Liver (tissue), 7 donors: ENCODE measurements at regions not wholly inside any gene's neighbourhood (a gene's known extent, or its start where the extent isn't known, plus 50 kb on each side); places are given as distances from the start of the nearest gene placed in this dataset.

ENCODE experiments used
- DNase-seq: peaks from one replicate; pipeline ENCODE4 v3.0.0-alpha.2; 2017; ENCODE audit warnings: low spot score
- H3K27ac ChIP-seq, 2 donors: one replicate each; pipeline ENCODE4 v1.7.0; 2013; ENCODE audit warnings: inconsistent platforms in 2 of 2, low read length in 2 of 2, control low read depth in 1 of 2, low read depth in 1 of 2, mild to moderate bottlenecking in 1 of 2
- H3K27me3 ChIP-seq, 4 donors: one replicate each; pipeline versions ENCODE4 v1.6.1 to v1.7.0; 2013; ENCODE audit warnings: low read length in 3 of 4, inconsistent platforms in 1 of 4, mild to moderate bottlenecking in 1 of 4, moderate library complexity in 1 of 4; ENCODE audit not compliant: control insufficient read depth in 4 of 4, insufficient read depth in 4 of 4
- H3K36me3 ChIP-seq, 4 donors: one replicate each; pipeline versions ENCODE4 v1.6.1 to v1.7.0; 2013; ENCODE audit warnings: low read length in 3 of 4, mild to moderate bottlenecking in 3 of 4, low read depth in 1 of 4, moderate library complexity in 1 of 4; ENCODE audit not compliant: control insufficient read depth in 4 of 4, insufficient read depth in 3 of 4
- H3K4me1 ChIP-seq, 4 donors: one replicate each; pipeline versions ENCODE4 v1.6.1 to v1.7.0; 2013; ENCODE audit warnings: low read length in 3 of 4, mild to moderate bottlenecking in 3 of 4, moderate library complexity in 1 of 4; ENCODE audit not compliant: control insufficient read depth in 4 of 4, insufficient read depth in 4 of 4
- H3K4me3 ChIP-seq, 3 donors: one replicate each; pipeline versions ENCODE4 v1.6.1 to v1.7.0; 2013; ENCODE audit warnings: low read length in 3 of 3, control low read depth in 1 of 3, low read depth in 1 of 3, mild to moderate bottlenecking in 1 of 3
- H3K9ac ChIP-seq, 2 donors: one replicate each; pipeline ENCODE4 v1.7.0; 2013; ENCODE audit warnings: low read length in 2 of 2, mild to moderate bottlenecking in 2 of 2, moderate library complexity in 2 of 2, control low read depth in 1 of 2, low read depth in 1 of 2
- H3K9me3 ChIP-seq, 4 donors: one replicate each; pipeline versions ENCODE4 v1.6.1 to v1.7.0; 2013; ENCODE audit warnings: low read length in 3 of 4; ENCODE audit not compliant: control insufficient read depth in 4 of 4
- FOXA1 ChIP-seq: IDR thresholded peaks from 2 replicates; pipeline ENCODE4 v1.6.1; 2016; ENCODE audit warnings: antibody characterized with exemption
- FOXA2 ChIP-seq: IDR thresholded peaks from 2 replicates; pipeline ENCODE4 v1.6.1; 2016; ENCODE audit warnings: antibody characterized with exemption
- GABPA ChIP-seq, 2 donors: IDR thresholded peaks in 1 of 2; conservative IDR thresholded peaks in 1 of 2; 2 replicates each; pipeline ENCODE4 v1.6.1; 2016; ENCODE audit warnings: antibody characterized with exemption in 2 of 2, mild to moderate bottlenecking in 1 of 2, moderate library complexity in 1 of 2
- HNF4A ChIP-seq, 2 donors: conservative IDR thresholded peaks; 2 replicates each; pipeline ENCODE4 v1.6.1; 2016; ENCODE audit warnings: antibody characterized with exemption in 2 of 2, mild to moderate bottlenecking in 2 of 2
- HNF4G ChIP-seq: IDR thresholded peaks from 2 replicates; pipeline ENCODE4 v1.6.1; 2016; ENCODE audit warnings: antibody characterized with exemption
- RAD21 ChIP-seq, 2 donors: IDR thresholded peaks; 2 replicates each; pipeline ENCODE4 v1.6.1; 2016; ENCODE audit warnings: antibody characterized with exemption in 2 of 2, mild to moderate bottlenecking in 2 of 2
- RXRA ChIP-seq, 2 donors: IDR thresholded peaks; 2 replicates each; pipeline ENCODE4 v1.6.1; 2017 to 2018; ENCODE audit warnings: antibody characterized with exemption in 2 of 2, mild to moderate bottlenecking in 1 of 2
- SP1 ChIP-seq: IDR thresholded peaks from 2 replicates; pipeline ENCODE4 v1.6.1; 2018; ENCODE audit warnings: antibody characterized with exemption, mild to moderate bottlenecking
- YY1 ChIP-seq: IDR thresholded peaks from 2 replicates; pipeline ENCODE4 v1.6.1; 2016; ENCODE audit warnings: antibody characterized with exemption, mild to moderate bottlenecking
- WGBS: extraction: QIAGEN DNeasy Blood & Tissue Kit; methylation state at CpG from one replicate; pipeline ENCODE4 v1.1.7; 2013; 5-methylcytosine and 5-hydroxymethylcytosine counted together
- TF ChIP-seq, protein P1 (sequence below): IDR thresholded peaks from 2 replicates; pipeline ENCODE4 v1.6.1; 2016; ENCODE audit warnings: antibody characterized with exemption
- TF ChIP-seq, protein P2 (sequence below): IDR thresholded peaks from 2 replicates; pipeline ENCODE4 v1.6.1; 2016; ENCODE audit warnings: antibody characterized with exemption
- donor health status: healthy.
- donor health status: healthy.
- donor health status: healthy.
- donor health status: healthy.

DNA sequence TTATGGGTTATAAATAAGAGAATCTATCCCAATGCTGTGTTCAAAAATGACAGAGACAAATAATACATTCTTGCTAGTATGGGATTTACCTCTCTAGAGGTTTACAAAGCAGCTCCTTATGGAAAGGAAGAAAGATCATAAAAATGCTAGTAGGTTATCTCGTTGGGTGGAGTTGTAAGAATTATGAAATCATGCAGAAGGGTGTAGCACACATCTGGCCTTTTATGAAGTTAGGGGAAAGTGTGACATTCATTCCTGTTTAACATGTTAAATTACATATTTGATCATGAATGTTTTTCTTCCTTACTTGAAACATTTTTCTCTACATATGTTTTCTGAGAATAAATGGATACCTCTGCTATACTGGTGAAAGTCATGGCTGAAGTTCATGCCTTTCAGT is 414.2 kb downstream of the SH3GL2 start:
- no peak overlapping the region for H3K4me3 ChIP-seq
- no peaks in the 10 kb centered on the region for H3K9me3 ChIP-seq
- H3K4me1 ChIP-seq: peaks cover 0 to 12% (median 4%) of the 10 kb centered on the region in 4 donors
- H3K27me3 ChIP-seq: no peaks in the 10 kb centered on the region
- no peak overlapping the region for H3K9ac ChIP-seq
- no peak overlapping the region for H3K27ac ChIP-seq
- WGBS: 78% methylated on average over 1 of the region's 1 CpG
- H3K36me3 ChIP-seq: no peaks in the 10 kb centered on the region
- TF ChIP-seq RXRA (IDR thresholded peaks at IDR 0.05) (no peak), RAD21 (IDR thresholded peaks at IDR 0.05) (no peak), SP1 (no peak), FOXA2 (no peak)
- TF ChIP-seq, protein P1, sequence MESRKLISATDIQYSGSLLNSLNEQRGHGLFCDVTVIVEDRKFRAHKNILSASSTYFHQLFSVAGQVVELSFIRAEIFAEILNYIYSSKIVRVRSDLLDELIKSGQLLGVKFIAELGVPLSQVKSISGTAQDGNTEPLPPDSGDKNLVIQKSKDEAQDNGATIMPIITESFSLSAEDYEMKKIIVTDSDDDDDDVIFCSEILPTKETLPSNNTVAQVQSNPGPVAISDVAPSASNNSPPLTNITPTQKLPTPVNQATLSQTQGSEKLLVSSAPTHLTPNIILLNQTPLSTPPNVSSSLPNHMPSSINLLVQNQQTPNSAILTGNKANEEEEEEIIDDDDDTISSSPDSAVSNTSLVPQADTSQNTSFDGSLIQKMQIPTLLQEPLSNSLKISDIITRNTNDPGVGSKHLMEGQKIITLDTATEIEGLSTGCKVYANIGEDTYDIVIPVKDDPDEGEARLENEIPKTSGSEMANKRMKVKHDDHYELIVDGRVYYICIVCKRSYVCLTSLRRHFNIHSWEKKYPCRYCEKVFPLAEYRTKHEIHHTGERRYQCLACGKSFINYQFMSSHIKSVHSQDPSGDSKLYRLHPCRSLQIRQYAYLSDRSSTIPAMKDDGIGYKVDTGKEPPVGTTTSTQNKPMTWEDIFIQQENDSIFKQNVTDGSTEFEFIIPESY: no peak
- DNase-seq: no peak

DNA sequence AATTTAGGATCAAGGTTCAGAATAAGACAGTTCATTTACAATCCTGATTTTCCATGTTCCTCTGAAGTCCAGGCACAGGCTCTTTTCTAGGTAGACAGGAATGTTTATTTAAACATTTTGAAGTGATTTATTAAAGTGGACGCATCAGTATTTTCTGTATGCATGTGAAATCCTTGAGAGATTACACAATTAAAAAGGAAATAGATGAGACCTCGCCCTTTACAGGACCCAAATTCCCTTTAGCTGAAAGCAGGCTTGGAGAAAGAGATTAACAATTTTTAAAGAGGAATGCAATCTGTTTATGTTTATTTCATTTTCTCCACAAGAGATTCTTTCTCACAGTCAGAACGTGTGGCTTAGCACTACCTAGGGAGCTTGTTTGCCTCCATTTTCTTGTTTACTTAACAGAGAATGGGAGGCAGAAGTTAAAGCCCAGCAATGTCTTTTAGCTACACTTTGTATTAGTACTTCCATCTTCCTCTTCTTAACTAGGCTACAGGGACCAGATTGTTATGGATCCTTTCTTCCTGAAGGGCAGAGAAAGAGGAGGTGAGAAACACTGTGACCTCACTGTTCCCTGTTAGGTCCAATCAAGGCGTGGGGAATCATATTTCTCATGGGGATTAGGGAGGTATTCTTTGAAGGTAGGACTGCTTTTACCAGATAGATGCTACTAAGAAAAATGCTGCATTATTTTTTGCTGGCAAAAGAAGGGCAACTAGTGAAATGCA is 416.0 kb downstream of the SH3GL2 start:
- H3K27me3 ChIP-seq: no peaks in the 10 kb centered on the region
- no peak overlapping the region for H3K27ac ChIP-seq
- H3K36me3 ChIP-seq: no peaks in the 10 kb centered on the region
- H3K9me3 ChIP-seq: no peaks in the 10 kb centered on the region
- H3K4me3 ChIP-seq: no peak overlapping the region
- no peak overlapping the region for H3K9ac ChIP-seq
- no peak for DNase-seq
- 38% methylated on average over 4 of the region's 4 CpGs for WGBS
- H3K4me1 ChIP-seq: peaks cover 0 to 9% (median 3%) of the 10 kb centered on the region in 4 donors
- TF ChIP-seq, protein P2, sequence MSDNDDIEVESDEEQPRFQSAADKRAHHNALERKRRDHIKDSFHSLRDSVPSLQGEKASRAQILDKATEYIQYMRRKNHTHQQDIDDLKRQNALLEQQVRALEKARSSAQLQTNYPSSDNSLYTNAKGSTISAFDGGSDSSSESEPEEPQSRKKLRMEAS: no peak
- peak in 1 of 2 donors; percentile 28 for TF ChIP-seq HNF4A (conservative IDR thresholded peaks at IDR 0.05)
- TF ChIP-seq YY1: peak; percentile 17

DNA sequence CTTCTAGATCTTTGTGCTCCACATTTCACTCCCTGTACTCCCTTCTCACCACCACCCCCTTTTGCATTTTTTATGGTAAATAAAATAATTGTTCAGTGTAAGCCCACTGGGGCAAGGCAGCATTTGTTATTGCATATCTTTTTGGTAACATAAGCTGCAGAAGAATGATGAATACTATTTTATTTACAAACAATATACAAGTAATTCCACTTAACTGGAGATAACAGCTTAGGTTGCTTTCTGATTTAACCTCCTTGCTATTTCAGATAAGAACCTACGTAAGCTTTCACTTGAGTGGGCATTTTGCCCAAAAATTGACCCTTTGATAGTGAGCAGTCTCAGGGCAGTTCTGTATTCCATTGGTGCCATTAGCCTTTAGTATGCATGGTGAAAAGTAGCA is 417.9 kb downstream of the SH3GL2 start:
- TF ChIP-seq HNF4A (conservative IDR thresholded peaks at IDR 0.05) (no peak), FOXA1 (no peak), HNF4G (no peak), YY1 (no peak), GABPA (IDR thresholded peaks at IDR 0.05 in 1 of 2, conservative IDR thresholded peaks at IDR 0.05 in 1 of 2) (no peak)
- TF ChIP-seq, protein P1: no peak
- no peaks in the 10 kb centered on the region for H3K9me3 ChIP-seq
- no peak overlapping the region for H3K4me3 ChIP-seq
- H3K27ac ChIP-seq: no peak overlapping the region
- H3K9ac ChIP-seq: no peak overlapping the region
- no peak for DNase-seq
- peaks cover 0 to 9% (median 3%) of the 10 kb centered on the region in 4 donors for H3K4me1 ChIP-seq
- no peaks in the 10 kb centered on the region for H3K27me3 ChIP-seq
- 48% methylated on average over 1 of the region's 1 CpG for WGBS
- no peaks in the 10 kb centered on the region for H3K36me3 ChIP-seq
